VCaP (cell line): ENCODE measurements at regions not wholly inside any gene's neighbourhood (a gene's known extent, or its start where the extent isn't known, plus 50 kb on each side); places are given as distances from the start of the nearest gene placed in this dataset.
"Not testable (repeated sequence)": the region's sequence is repeated elsewhere in the genome, so short reads cannot be mapped to it uniquely, and the experiment has no call there.

ENCODE experiments used
- H3K27ac ChIP-seq: fragments of 450-650 bp; 2 replicates; pipeline ENCODE4 v1.5.1; 2017
- CTCF ChIP-seq: fragments of 450-650 bp; conservative IDR thresholded peaks from 2 replicates; pipeline ENCODE4 v1.5.1; 2017; ENCODE audit warnings: mild to moderate bottlenecking, moderate library complexity

- TF ChIP-seq CTCF: no peak
- H3K27ac ChIP-seq: no peak overlapping the region
These were observed 1171.8 kb upstream of the B3GALT2 start for GRCh38 chr1:194358208-194358581.

- H3K27ac ChIP-seq: not testable (repeated sequence)
These were observed 1171.3 kb upstream of the B3GALT2 start for GRCh38 chr1:194357573-194358207.

GRCh38 chr1:194355488-194356106 is 1169.2 kb upstream of the B3GALT2 start:
- no peak for TF ChIP-seq CTCF
- no peak overlapping the region for H3K27ac ChIP-seq

- no peak for TF ChIP-seq CTCF
These were observed 1166.7 kb upstream of the B3GALT2 start for GRCh38 chr1:194353121-194353520.

GRCh38 chr1:194347200-194347599 is 1160.8 kb upstream of the B3GALT2 start:
- no peak for TF ChIP-seq CTCF
- H3K27ac ChIP-seq: no peak overlapping the region

More at GRCh38 chr1:194353121-194353520, 1166.7 kb upstream of the B3GALT2 start:
- no peak overlapping the region for H3K27ac ChIP-seq

- no peak for TF ChIP-seq CTCF
- H3K27ac ChIP-seq: no peak overlapping the region
These were observed 1156.3 kb upstream of the B3GALT2 start for GRCh38 chr1:194342484-194343262.

GRCh38 chr1:194341587-194341986 is 1155.2 kb upstream of the B3GALT2 start:
- TF ChIP-seq CTCF: no peak

GRCh38 chr1:194339471-194339870 is 1153.1 kb upstream of the B3GALT2 start:
- no peak overlapping the region for H3K27ac ChIP-seq
- TF ChIP-seq CTCF: no peak

More at GRCh38 chr1:194341587-194341986, 1155.2 kb upstream of the B3GALT2 start:
- no peak overlapping the region for H3K27ac ChIP-seq
